ENCODE measurements at regions not wholly inside any gene's neighbourhood (a gene's known extent, or its start where the extent isn't known, plus 50 kb on each side); places are given as distances from the start of the nearest gene placed in this dataset.

- DNase-seq: no peak
These were observed 278.2 kb downstream of the SLC4A3 start for GRCh38 chr2:219905640-219906039.

- peak; percentile 5 for DNase-seq
These were observed 278.9 kb downstream of the SLC4A3 start for GRCh38 chr2:219906114-219907010.

- no peak for DNase-seq
These were observed 279.6 kb downstream of the SLC4A3 start for GRCh38 chr2:219907011-219907365.

- DNase-seq: no peak
These were observed 281.1 kb downstream of the SLC4A3 start for GRCh38 chr2:219908538-219908937.

GRCh38 chr2:219911541-219911940, 284.1 kb downstream of the SLC4A3 start:
- DNase-seq: no peak

GRCh38 chr2:219912491-219912921, 285.1 kb downstream of the SLC4A3 start:
- DNase-seq: peak; percentile 82

- DNase-seq: no peak
These were observed 287.1 kb downstream of the SLC4A3 start for GRCh38 chr2:219914577-219914976.

GRCh38 chr2:219916281-219916680, 288.9 kb downstream of the SLC4A3 start:
- DNase-seq: no peak

GRCh38 chr2:219916726-219917440, 289.5 kb downstream of the SLC4A3 start:
- DNase-seq: peak; percentile 6

- DNase-seq: no peak
These were observed 290.8 kb downstream of the SLC4A3 start for GRCh38 chr2:219918254-219918653.

GRCh38 chr2:219918944-219919343, 291.5 kb downstream of the SLC4A3 start:
- no peak for DNase-seq

- DNase-seq: peak; percentile 29
These were observed 292.1 kb downstream of the SLC4A3 start for GRCh38 chr2:219919506-219919905.

GRCh38 chr2:219929835-219930234, 302.4 kb downstream of the SLC4A3 start:
- no peak for DNase-seq

GRCh38 chr2:219939647-219940046, 312.2 kb downstream of the SLC4A3 start:
- no peak for DNase-seq

GRCh38 chr2:219944866-219945265, 317.4 kb downstream of the SLC4A3 start:
- DNase-seq: no peak

GRCh38 chr2:219946021-219946420, 318.6 kb downstream of the SLC4A3 start:
- no peak for DNase-seq

- DNase-seq: no peak
These were observed 319.1 kb downstream of the SLC4A3 start for GRCh38 chr2:219946529-219946928.

GRCh38 chr2:219947575-219947974, 320.1 kb downstream of the SLC4A3 start:
- DNase-seq: no peak

- no peak for DNase-seq
These were observed 321.6 kb downstream of the SLC4A3 start for GRCh38 chr2:219949053-219949452.

GRCh38 chr2:219951099-219951498, 323.7 kb downstream of the SLC4A3 start:
- DNase-seq: no peak

GRCh38 chr2:219954331-219954730, 326.9 kb downstream of the SLC4A3 start:
- no peak for DNase-seq

GRCh38 chr2:219957820-219958219, 330.4 kb downstream of the SLC4A3 start:
- no peak for DNase-seq

- DNase-seq: no peak
These were observed 331.5 kb downstream of the SLC4A3 start for GRCh38 chr2:219958941-219959340.

GRCh38 chr2:219959471-219959870, 332.0 kb downstream of the SLC4A3 start:
- no peak for DNase-seq
